GM12872 (cell line): ENCODE measurements at regions not wholly inside any gene's neighbourhood (a gene's known extent, or its start where the extent isn't known, plus 50 kb on each side); places are given as distances from the start of the nearest gene placed in this dataset.

Experiments
- CTCF ChIP-seq: IDR thresholded peaks from 3 replicates; pipeline ENCODE4 v1.5.1; 2011; ENCODE audit warnings: low read depth, mild to moderate bottlenecking, low read length, moderate library complexity; ENCODE audit not compliant: insufficient read depth

GRCh38 chr20:51185861-51186260 is 163.0 kb upstream of the KCNG1 start:
- TF ChIP-seq CTCF = no peak

GRCh38 chr20:51185277-51185676 is 162.4 kb upstream of the KCNG1 start:
- no peak for TF ChIP-seq CTCF

- no peak for TF ChIP-seq CTCF
Measured at GRCh38 chr20:51184289-51184688, 161.4 kb upstream of the KCNG1 start.

GRCh38 chr20:51183451-51183850 is 160.5 kb upstream of the KCNG1 start:
- TF ChIP-seq CTCF = no peak

- no peak for TF ChIP-seq CTCF
Measured at GRCh38 chr20:51182571-51182970, 159.7 kb upstream of the KCNG1 start.

GRCh38 chr20:51178153-51178552 is 155.2 kb upstream of the KCNG1 start:
- TF ChIP-seq CTCF = no peak

- TF ChIP-seq CTCF = no peak
Measured at GRCh38 chr20:51176876-51177275, 154.0 kb upstream of the KCNG1 start.

- TF ChIP-seq CTCF = no peak
Measured at GRCh38 chr20:51176446-51176845, 153.5 kb upstream of the KCNG1 start.
